Stimulated activated naive CD8-positive, alpha-beta T cell treated with anti-CD3 and anti-CD28 coated beads, Interleukin-15, Interleukin-2, amounts not matched to agents 100 ng/mL and 50 ng/mL, for 24 hours (primary cell): ENCODE measurements at regions not wholly inside any gene's neighbourhood (a gene's known extent, or its start where the extent isn't known, plus 50 kb on each side); places are given as distances from the start of the nearest gene placed in this dataset.
A peak's percentile ranks its signal among the peaks of the same experiment; 100 is the strongest.
"Not testable (repeated sequence)": the region's sequence is repeated elsewhere in the genome, so short reads cannot be mapped to it uniquely, and the experiment has no call there.

Source experiments
- H3K27ac Mint-ChIP-seq: one replicate; pipeline ENCODE4 v1.8.0; 2021; ENCODE audit warnings: mild to moderate bottlenecking, mixed read lengths
- H3K27me3 Mint-ChIP-seq: one replicate; pipeline ENCODE4 v1.8.0; 2021; ENCODE audit warnings: mixed read lengths
- H3K36me3 Mint-ChIP-seq: one replicate; pipeline ENCODE4 v1.8.0; 2021; ENCODE audit warnings: low read depth, mixed read lengths
- H3K4me1 Mint-ChIP-seq: one replicate; pipeline ENCODE4 v1.8.0; 2021; ENCODE audit warnings: low read depth, mixed read lengths
- H3K4me3 Mint-ChIP-seq: one replicate; pipeline ENCODE4 v1.8.0; 2021; ENCODE audit warnings: mild to moderate bottlenecking, mixed read lengths
- H3K9me3 Mint-ChIP-seq: one replicate; pipeline ENCODE4 v1.8.0; 2021; ENCODE audit warnings: mixed read lengths

- H3K9me3 Mint-ChIP-seq, result no peaks in the 10 kb centered on the region
- H3K4me3 Mint-ChIP-seq, result no peak overlapping the region
- H3K36me3 Mint-ChIP-seq, result no peaks in the 10 kb centered on the region
Observed at GRCh38 chr9:95801797-95802196, 73.7 kb upstream of the ERCC6L2 start.

GRCh38 chr9:95796029-95796428, 79.5 kb upstream of the ERCC6L2 start:
- H3K9me3 Mint-ChIP-seq, result no peaks in the 10 kb centered on the region
- H3K27me3 Mint-ChIP-seq, result peaks cover 21% of the 10 kb centered on the region
- H3K27ac Mint-ChIP-seq, result no peak overlapping the region
- no peaks in the 10 kb centered on the region for H3K36me3 Mint-ChIP-seq
- H3K4me3 Mint-ChIP-seq, result no peak overlapping the region
- peaks cover 5% of the 10 kb centered on the region for H3K4me1 Mint-ChIP-seq

More at GRCh38 chr9:95801797-95802196, 73.7 kb upstream of the ERCC6L2 start:
- no peak overlapping the region for H3K27ac Mint-ChIP-seq
- peaks cover 7% of the 10 kb centered on the region for H3K4me1 Mint-ChIP-seq
- H3K27me3 Mint-ChIP-seq, result peaks cover 21% of the 10 kb centered on the region

- H3K36me3 Mint-ChIP-seq, result no peaks in the 10 kb centered on the region
- H3K9me3 Mint-ChIP-seq, result peaks cover 4% of the 10 kb centered on the region
- no peak overlapping the region for H3K27ac Mint-ChIP-seq
- peaks cover 14% of the 10 kb centered on the region for H3K27me3 Mint-ChIP-seq
- H3K4me1 Mint-ChIP-seq, result peaks cover 5% of the 10 kb centered on the region
- no peak overlapping the region for H3K4me3 Mint-ChIP-seq
Observed at GRCh38 chr9:95793924-95794828, 81.3 kb upstream of the ERCC6L2 start.

- Mint-ChIP-seq H3K4me3 (no peak overlapping the region), H3K27me3 (peaks cover 10% of the 10 kb centered on the region), H3K4me1 (peaks cover 5% of the 10 kb centered on the region), H3K27ac (peak overlapping the region; percentile 47), H3K9me3 (peaks cover 4% of the 10 kb centered on the region), H3K36me3 (no peaks in the 10 kb centered on the region)
Observed at GRCh38 chr9:95791695-95792094, 83.8 kb upstream of the ERCC6L2 start.

- peaks cover 10% of the 10 kb centered on the region for H3K27me3 Mint-ChIP-seq
- H3K4me3 Mint-ChIP-seq, result no peak overlapping the region
- peaks cover 5% of the 10 kb centered on the region for H3K4me1 Mint-ChIP-seq
- no peaks in the 10 kb centered on the region for H3K36me3 Mint-ChIP-seq
- H3K9me3 Mint-ChIP-seq, result peaks cover 4% of the 10 kb centered on the region
- H3K27ac Mint-ChIP-seq, result peak overlapping the region; percentile 47
Observed at GRCh38 chr9:95791286-95791685, 84.2 kb upstream of the ERCC6L2 start.

GRCh38 chr9:95788521-95788991, 86.9 kb upstream of the ERCC6L2 start:
- peaks cover 4% of the 10 kb centered on the region for H3K27me3 Mint-ChIP-seq
- H3K36me3 Mint-ChIP-seq, result no peaks in the 10 kb centered on the region
- no peak overlapping the region for H3K4me3 Mint-ChIP-seq
- H3K27ac Mint-ChIP-seq, result no peak overlapping the region
- peaks cover 5% of the 10 kb centered on the region for H3K4me1 Mint-ChIP-seq
- peaks cover 4% of the 10 kb centered on the region for H3K9me3 Mint-ChIP-seq

GRCh38 chr9:95788021-95788420, 87.5 kb upstream of the ERCC6L2 start:
- Mint-ChIP-seq H3K27me3 (peaks cover 3% of the 10 kb centered on the region), H3K27ac (no peak overlapping the region), H3K4me3 (no peak overlapping the region), H3K4me1 (peaks cover 5% of the 10 kb centered on the region), H3K36me3 (no peaks in the 10 kb centered on the region), H3K9me3 (peaks cover 4% of the 10 kb centered on the region)

- Mint-ChIP-seq H3K4me1 (no peaks in the 10 kb centered on the region), H3K9me3 (peaks cover 4% of the 10 kb centered on the region)
Observed at GRCh38 chr9:95785209-95785608, 90.3 kb upstream of the ERCC6L2 start.

GRCh38 chr9:95784318-95784717, 91.2 kb upstream of the ERCC6L2 start:
- no peaks in the 10 kb centered on the region for H3K9me3 Mint-ChIP-seq
- H3K4me1 Mint-ChIP-seq, result no peaks in the 10 kb centered on the region
- no peak overlapping the region for H3K27ac Mint-ChIP-seq
- no peaks in the 10 kb centered on the region for H3K36me3 Mint-ChIP-seq
- no peaks in the 10 kb centered on the region for H3K27me3 Mint-ChIP-seq
- no peak overlapping the region for H3K4me3 Mint-ChIP-seq

More at GRCh38 chr9:95785209-95785608, 90.3 kb upstream of the ERCC6L2 start:
- H3K27ac Mint-ChIP-seq, result no peak overlapping the region
- H3K4me3 Mint-ChIP-seq, result no peak overlapping the region
- no peaks in the 10 kb centered on the region for H3K27me3 Mint-ChIP-seq
- no peaks in the 10 kb centered on the region for H3K36me3 Mint-ChIP-seq

GRCh38 chr9:95783426-95783975, 92.0 kb upstream of the ERCC6L2 start:
- H3K27ac Mint-ChIP-seq, result no peak overlapping the region
- no peak overlapping the region for H3K4me3 Mint-ChIP-seq
- H3K36me3 Mint-ChIP-seq, result no peaks in the 10 kb centered on the region
- no peaks in the 10 kb centered on the region for H3K27me3 Mint-ChIP-seq
- H3K4me1 Mint-ChIP-seq, result no peaks in the 10 kb centered on the region
- no peaks in the 10 kb centered on the region for H3K9me3 Mint-ChIP-seq

- H3K9me3 Mint-ChIP-seq, result no peaks in the 10 kb centered on the region
- H3K36me3 Mint-ChIP-seq, result no peaks in the 10 kb centered on the region
- H3K4me1 Mint-ChIP-seq, result no peaks in the 10 kb centered on the region
- no peak overlapping the region for H3K4me3 Mint-ChIP-seq
- H3K27me3 Mint-ChIP-seq, result no peaks in the 10 kb centered on the region
- no peak overlapping the region for H3K27ac Mint-ChIP-seq
Observed at GRCh38 chr9:95780751-95781150, 94.7 kb upstream of the ERCC6L2 start.

GRCh38 chr9:95780121-95780520, 95.4 kb upstream of the ERCC6L2 start:
- no peaks in the 10 kb centered on the region for H3K4me1 Mint-ChIP-seq
- H3K9me3 Mint-ChIP-seq, result no peaks in the 10 kb centered on the region
- H3K27ac Mint-ChIP-seq, result no peak overlapping the region
- no peaks in the 10 kb centered on the region for H3K27me3 Mint-ChIP-seq
- no peak overlapping the region for H3K4me3 Mint-ChIP-seq
- no peaks in the 10 kb centered on the region for H3K36me3 Mint-ChIP-seq

GRCh38 chr9:95779597-95779996, 95.9 kb upstream of the ERCC6L2 start:
- not testable (repeated sequence) for H3K27me3 Mint-ChIP-seq, H3K36me3 Mint-ChIP-seq, H3K4me1 Mint-ChIP-seq, H3K4me3 Mint-ChIP-seq, H3K9me3 Mint-ChIP-seq, H3K27ac Mint-ChIP-seq

- no peaks in the 10 kb centered on the region for H3K36me3 Mint-ChIP-seq
- H3K4me3 Mint-ChIP-seq, result no peak overlapping the region
- H3K4me1 Mint-ChIP-seq, result no peaks in the 10 kb centered on the region
- H3K9me3 Mint-ChIP-seq, result no peaks in the 10 kb centered on the region
- no peak overlapping the region for H3K27ac Mint-ChIP-seq
- H3K27me3 Mint-ChIP-seq, result no peaks in the 10 kb centered on the region
Observed at GRCh38 chr9:95778957-95779356, 96.5 kb upstream of the ERCC6L2 start.

GRCh38 chr9:95777136-95777535, 98.4 kb upstream of the ERCC6L2 start:
- Mint-ChIP-seq H3K27me3 (no peaks in the 10 kb centered on the region), H3K4me1 (peaks cover 9% of the 10 kb centered on the region), H3K36me3 (no peaks in the 10 kb centered on the region), H3K27ac (no peak overlapping the region), H3K9me3 (no peaks in the 10 kb centered on the region), H3K4me3 (no peak overlapping the region)
